IPS-18c (cell line): ENCODE measurements at regions not wholly inside any gene's neighbourhood (a gene's known extent, or its start where the extent isn't known, plus 50 kb on each side); places are given as distances from the start of the nearest gene placed in this dataset.

Experiments
- H3K4me3 ChIP-seq: 2 replicates; pipeline ENCODE4 v1.7.0; 2013; ENCODE audit warnings: low read depth, mild to moderate bottlenecking, low read length, moderate library complexity; ENCODE audit not compliant: insufficient read depth
- H3K9me3 ChIP-seq: one replicate; pipeline ENCODE4 v1.6.1; 2013; ENCODE audit warnings: mild to moderate bottlenecking, low read length, moderate library complexity; ENCODE audit not compliant: control insufficient read depth, insufficient read depth

- Histone ChIP-seq H3K9me3 (no peaks in the 10 kb centered on the region), H3K4me3 (no peak overlapping the region)
Measured at GRCh38 chr3:45321607-45322391, 66.6 kb upstream of the LARS2 start.

GRCh38 chr3:45322616-45323015 lies 65.8 kb upstream of the LARS2 start:
- Histone ChIP-seq H3K4me3 (no peak overlapping the region), H3K9me3 (no peaks in the 10 kb centered on the region)

GRCh38 chr3:45325676-45326075 lies 62.7 kb upstream of the LARS2 start:
- H3K9me3 ChIP-seq: no peaks in the 10 kb centered on the region
- H3K4me3 ChIP-seq: no peak overlapping the region

- no peaks in the 10 kb centered on the region for H3K9me3 ChIP-seq
- no peak overlapping the region for H3K4me3 ChIP-seq
Measured at GRCh38 chr3:45329761-45330305, 58.5 kb upstream of the LARS2 start.

GRCh38 chr3:45330510-45331295 lies 57.7 kb upstream of the LARS2 start:
- Histone ChIP-seq H3K4me3 (no peak overlapping the region), H3K9me3 (no peaks in the 10 kb centered on the region)

GRCh38 chr3:45332493-45332892 lies 55.9 kb upstream of the LARS2 start:
- no peaks in the 10 kb centered on the region for H3K9me3 ChIP-seq
- H3K4me3 ChIP-seq: no peak overlapping the region

- Histone ChIP-seq H3K4me3 (no peak overlapping the region), H3K9me3 (no peaks in the 10 kb centered on the region)
Measured at GRCh38 chr3:45332901-45333407, 55.4 kb upstream of the LARS2 start.

GRCh38 chr3:45333549-45333948 lies 54.8 kb upstream of the LARS2 start:
- Histone ChIP-seq H3K9me3 (no peaks in the 10 kb centered on the region), H3K4me3 (no peak overlapping the region)

GRCh38 chr3:45337839-45338470 lies 50.4 kb upstream of the LARS2 start:
- H3K4me3 ChIP-seq: no peak overlapping the region
- no peaks in the 10 kb centered on the region for H3K9me3 ChIP-seq
